IMR-90 (cell line): ENCODE measurements at regions not wholly inside any gene's neighbourhood (a gene's known extent, or its start where the extent isn't known, plus 50 kb on each side); places are given as distances from the start of the nearest gene placed in this dataset.

Experiments
- ATAC-seq: fragments of 200-7000 bp; cut with Tn5 transposase; 2 replicates; pipeline ENCODE4 v1.9.1; 2020; ENCODE audit warnings: low read depth, mild to moderate bottlenecking, moderate library complexity
- BruUV-seq: library from RNA; stranded (reverse); fragments of 400-500 nt; replicated peaks from 2 replicates; lab custom pipeline; 2021; lab: Mats Ljungman, UMichigan
- CTCF ChIA-PET: fragments of 300-600 bp; formaldehyde crosslinking; extraction: SDS; loops from one replicate; lab custom pipeline; 2021; ENCODE audit warnings: antibody characterized with exemption; lab: Yijun Ruan, JAX
- POLR2A ChIA-PET: fragments of 300-600 bp; sonication (Branson Sonifier 250); formaldehyde crosslinking; loops from one replicate; lab custom pipeline; 2022; ENCODE audit warnings: antibody characterized with exemption; ENCODE audit not compliant: unreplicated experiment; lab: Charles Lee
- DNase-seq: peaks from one replicate; pipeline ENCODE4 v3.0.0; 2013
- H2AFZ ChIP-seq: replicated peaks from 2 replicates; pipeline ENCODE3; 2013; ENCODE audit warnings: low read length, mild to moderate bottlenecking; ENCODE audit not compliant: poor library complexity
- H2AK5ac ChIP-seq: 2 replicates; pipeline ENCODE4 v1.6.1; 2013; ENCODE audit warnings: low read depth, low read length, inconsistent platforms
- H2AK9ac ChIP-seq: replicated peaks from 2 replicates; pipeline ENCODE3; 2013; ENCODE audit warnings: mild to moderate bottlenecking, low read depth, low read length, moderate library complexity; ENCODE audit not compliant: poor library complexity
- H2BK120ac ChIP-seq: 2 replicates; pipeline ENCODE4 v1.6.1; 2013; ENCODE audit warnings: low read depth, low read length, inconsistent platforms
- H2BK15ac ChIP-seq: 3 replicates; pipeline ENCODE4 v1.6.1; 2013; ENCODE audit warnings: low read depth, low read length, inconsistent platforms
- H2BK20ac ChIP-seq: 2 replicates; pipeline ENCODE4 v1.6.1; 2013; ENCODE audit warnings: low read depth, mild to moderate bottlenecking, inconsistent platforms, low read length, moderate library complexity
- H2BK5ac ChIP-seq: 2 replicates; pipeline ENCODE4 v1.6.1; 2013; ENCODE audit warnings: mild to moderate bottlenecking, low read depth, low read length, inconsistent platforms; ENCODE audit not compliant: poor library complexity, severe bottlenecking
- H3K14ac ChIP-seq: replicated peaks from 2 replicates; pipeline ENCODE4 v1.6.1; 2013; ENCODE audit warnings: low read depth, low read length, inconsistent platforms
- H3K18ac ChIP-seq: 2 replicates; pipeline ENCODE4 v1.6.1; 2013; ENCODE audit warnings: low read depth, low read length, control low read depth
- H3K23ac ChIP-seq: 2 replicates; pipeline ENCODE4 v1.6.1; 2013; ENCODE audit warnings: low read depth, low read length, inconsistent platforms
- H3K27ac ChIP-seq: 2 replicates; pipeline ENCODE4 v1.5.1; 2013; ENCODE audit warnings: mild to moderate bottlenecking, control low read depth, low read length; ENCODE audit not compliant: insufficient read depth
- H3K27me3 ChIP-seq: 2 replicates; pipeline ENCODE4 v1.6.1; 2013; ENCODE audit warnings: low read length; ENCODE audit not compliant: control insufficient read depth, insufficient read depth
- H3K36me3 ChIP-seq: 2 replicates; pipeline ENCODE4 v1.6.1; 2013; ENCODE audit warnings: low read length, mixed read lengths; ENCODE audit not compliant: control insufficient read depth, insufficient read depth
- H3K4ac ChIP-seq: 2 replicates; pipeline ENCODE4 v1.6.1; 2013; ENCODE audit warnings: low read depth, low read length, inconsistent platforms
- H3K4me1 ChIP-seq: 2 replicates; pipeline ENCODE4 v1.6.1; 2013; ENCODE audit warnings: low read length, mixed read lengths; ENCODE audit not compliant: control insufficient read depth, insufficient read depth
- H3K4me2 ChIP-seq: 2 replicates; pipeline ENCODE4 v1.6.1; 2013; ENCODE audit warnings: low read depth, mild to moderate bottlenecking, control low read depth, low read length, moderate library complexity
- H3K4me3 ChIP-seq: 2 replicates; pipeline ENCODE4 v1.5.1; 2013; ENCODE audit warnings: low read depth, mild to moderate bottlenecking, control low read depth, low read length, moderate library complexity; ENCODE audit not compliant: insufficient read depth
- H3K56ac ChIP-seq: 2 replicates; pipeline ENCODE4 v1.6.1; 2013; ENCODE audit warnings: low read length, inconsistent platforms; ENCODE audit not compliant: insufficient read depth; ENCODE audit errors: extremely low read depth
- H3K79me1 ChIP-seq, 2 experiments: 2 replicates each; pipeline ENCODE4 v1.6.1; 2013; ENCODE audit warnings: low read length in 2 of 2, inconsistent platforms in 1 of 2, low read depth in 1 of 2
- H3K9ac ChIP-seq: 2 replicates; pipeline ENCODE4 v1.6.1; 2013; ENCODE audit warnings: low read depth, low read length, control low read depth
- H3K9me1 ChIP-seq: 2 replicates; pipeline ENCODE4 v1.6.1; 2013; ENCODE audit warnings: low read length, inconsistent platforms; ENCODE audit not compliant: insufficient read depth
- H3K9me3 ChIP-seq: 2 replicates; pipeline ENCODE4 v1.6.1; 2013; ENCODE audit warnings: low read length; ENCODE audit not compliant: control insufficient read depth, insufficient read depth
- H4K20me1 ChIP-seq: 2 replicates; pipeline ENCODE4 v1.6.1; 2013; ENCODE audit warnings: low read length, inconsistent platforms; ENCODE audit not compliant: insufficient read depth
- H4K5ac ChIP-seq: 2 replicates; pipeline ENCODE4 v1.6.1; 2013; ENCODE audit warnings: mild to moderate bottlenecking, low read depth, low read length, control low read depth
- H4K8ac ChIP-seq, 2 experiments: 2 replicates each; pipeline ENCODE4 v1.6.1; 2013; ENCODE audit warnings: low read depth in 2 of 2, low read length in 2 of 2, control low read depth in 1 of 2, inconsistent platforms in 1 of 2
- H4K91ac ChIP-seq: 2 replicates; pipeline ENCODE4 v1.6.1; 2013; ENCODE audit warnings: low read depth, low read length, inconsistent platforms; ENCODE audit not compliant: insufficient read depth
- BHLHE40 ChIP-seq: fragments of 150-350 bp; IDR thresholded peaks from 2 replicates; pipeline ENCODE4 v1.6.1; 2016; ENCODE audit warnings: mild to moderate bottlenecking, low read depth, low read length
- CEBPB ChIP-seq: IDR thresholded peaks from 2 replicates; pipeline ENCODE4 v1.6.1; 2012; ENCODE audit warnings: low read depth, low read length, improper control_type of control experiment
- CTCF ChIP-seq: conservative IDR thresholded peaks from 2 replicates; pipeline ENCODE4 v1.5.1; 2012; ENCODE audit warnings: mild to moderate bottlenecking, low read depth, low read length, improper control_type of control experiment
- FOS ChIP-seq: fragments of 150-350 bp; IDR thresholded peaks from 2 replicates; pipeline ENCODE4 v1.6.1; 2016; ENCODE audit warnings: low read depth, low read length
- MAZ ChIP-seq: IDR thresholded peaks from 2 replicates; pipeline ENCODE4 v1.6.1; 2012; ENCODE audit warnings: low read depth, mild to moderate bottlenecking, low read length, improper control_type of control experiment, moderate library complexity, borderline replicate concordance
- POLR2A ChIP-seq: IDR thresholded peaks from 2 replicates; pipeline ENCODE4 v1.6.1; 2012; ENCODE audit warnings: mild to moderate bottlenecking, low read depth, low read length
- USF2 ChIP-seq: fragments of 150-350 bp; IDR thresholded peaks from 2 replicates; pipeline ENCODE4 v1.6.1; 2017; ENCODE audit warnings: mild to moderate bottlenecking, antibody characterized with exemption, low read length, low read depth
- WGBS, 2 experiments: methylation state at CpG; one replicate each; pipeline versions ENCODE4 v1.1.5 to v1.1.7; 2013; ENCODE audit warnings: missing lambda C conversion rate in 2 of 2; ENCODE audit not compliant: insufficient read length in 1 of 2; ENCODE audit errors: extremely low coverage in 2 of 2; 5-methylcytosine and 5-hydroxymethylcytosine counted together
- dilution Hi-C: fragments of 300-500 bp; cut with HindIII; formaldehyde crosslinking; loops from one replicate; pipeline ENCODE4 v1.14.3; 2018; ENCODE audit warnings: low sequenced_read_pairs; ENCODE audit not compliant: unreplicated experiment
- in situ Hi-C: fragments of 300-500 bp; cut with MboI; formaldehyde crosslinking; loops from 3 replicates; pipeline ENCODE4 v1.14.3; 2019; ENCODE audit warnings: low sequenced_read_pairs, inconsistent platforms, mixed read lengths
- intact Hi-C: fragments of 100-400 bp; cut with micrococcal nuclease; formaldehyde crosslinking; loops from 2 replicates; pipeline ENCODE4 v1.10.0; 2022

- no peaks in the 10 kb centered on the region for H3K27me3 ChIP-seq
- H3K4me1 ChIP-seq = peaks cover 18% of the 10 kb centered on the region
- no peak overlapping the region for H3K23ac ChIP-seq
- H3K9me3 ChIP-seq = no peaks in the 10 kb centered on the region
- TF ChIP-seq CEBPB (no peak), FOS (no peak), POLR2A (no peak), BHLHE40 (no peak), CTCF (no peak), USF2 (no peak), MAZ (no peak)
- dilution Hi-C loops (no loop called here), intact Hi-C loops (no loop called here), in situ Hi-C loops (no loop called here)
- DNase-seq (no peak), ATAC-seq (no peak)
- H2AK9ac ChIP-seq = no peak overlapping the region
- no peak overlapping the region for H3K4ac ChIP-seq
- H3K79me1 ChIP-seq = no peaks in the 10 kb centered on the region
- no peak overlapping the region for H2BK15ac ChIP-seq
- H2BK5ac ChIP-seq = no peak overlapping the region
- H3K4me2 ChIP-seq = no peak overlapping the region
- no peak overlapping the region for H4K5ac ChIP-seq
- no peak overlapping the region for H2BK20ac ChIP-seq
- ChIA-PET POLR2A (no interaction called here), CTCF (no interaction called here)
- H3K14ac ChIP-seq = 0 out of 2 replicates have a peak overlapping the region, but pooled peaks have one; percentile 9
- H4K91ac ChIP-seq = no peak overlapping the region
- BruUV-seq = no TSS peak
- H3K27ac ChIP-seq = no peak overlapping the region
- no peak overlapping the region for H2AK5ac ChIP-seq
- no peak overlapping the region for H3K9ac ChIP-seq
- no peaks in the 10 kb centered on the region for H3K36me3 ChIP-seq
- no peak overlapping the region for H2AFZ ChIP-seq
- H4K8ac ChIP-seq = no peak overlapping the region
- 93% methylated on average over 2 of the region's 2 CpGs; no CpG with 5 or more reads in 1 of the 2 experiments for WGBS, 2 experiments
- no peaks in the 10 kb centered on the region for H4K20me1 ChIP-seq
- no peak overlapping the region for H3K4me3 ChIP-seq
- H3K56ac ChIP-seq = no peak overlapping the region
- H2BK120ac ChIP-seq = no peak overlapping the region
- no peak overlapping the region for H3K18ac ChIP-seq
- H3K9me1 ChIP-seq = peaks cover 2% of the 10 kb centered on the region; the same call in 1 of the 2 replicates
Observed at GRCh38 chr15:39494462-39494861, 86.4 kb upstream of the THBS1 start.
